Transverse colon (tissue), 4 donors: ENCODE measurements at regions not wholly inside any gene's neighbourhood (a gene's known extent, or its start where the extent isn't known, plus 50 kb on each side); places are given as distances from the start of the nearest gene placed in this dataset.

ENCODE experiments used
- DNase-seq: peaks from one replicate; pipeline ENCODE4 v3.0.0-alpha.2; 2019
- H3K27ac ChIP-seq, 4 donors: fragments of 200-600 bp; sonication (generic); 2 replicates each; pipeline ENCODE4 v1.5.1; 2016 to 2018; ENCODE audit warnings: inconsistent platforms in 4 of 4
- H3K27me3 ChIP-seq: fragments of 200-600 bp; sonication (generic); 2 replicates; pipeline ENCODE4 v1.5.1; 2017; ENCODE audit warnings: inconsistent platforms
- H3K36me3 ChIP-seq, 4 donors: fragments of 200-600 bp; sonication (generic); 2 replicates each; pipeline ENCODE4 v1.5.1; 2017 to 2019; ENCODE audit warnings: inconsistent platforms in 4 of 4
- H3K4me1 ChIP-seq, 4 donors: fragments of 200-600 bp; sonication (generic); 2 replicates each; pipeline ENCODE4 v1.5.1; 2017 to 2020; ENCODE audit warnings: inconsistent platforms in 4 of 4
- H3K4me3 ChIP-seq, 4 donors: fragments of 200-600 bp; sonication (generic); 1 replicate in 1 of 4; 2 replicates in 3 of 4; pipeline versions ENCODE4 v1.5.1 to v1.6.1; 2017 to 2019; ENCODE audit warnings: inconsistent platforms in 4 of 4
- H3K9me3 ChIP-seq, 2 donors: fragments of 200-600 bp; sonication (generic); 2 replicates each; pipeline ENCODE4 v1.5.1; 2017 to 2019; ENCODE audit warnings: inconsistent platforms in 2 of 2
- CTCF ChIP-seq, 5 experiments: fragments of 200-600 bp in 3 of 5; fragments of 450-650 bp in 2 of 5; sonication (generic) in 3 of 5; IDR thresholded peaks; 1 replicate in 2 of 5; 2 replicates in 3 of 5; pipeline ENCODE4 v1.5.1; 2016 to 2017; ENCODE audit warnings: antibody characterized with exemption in 5 of 5, inconsistent platforms in 3 of 5, mild to moderate bottlenecking in 2 of 5, moderate library complexity in 1 of 5
- EP300 ChIP-seq: sonication (generic); formaldehyde crosslinking; IDR thresholded peaks from one replicate; pipeline ENCODE4 v1.6.1; 2017; ENCODE audit warnings: antibody characterized with exemption, low read depth
- POLR2A ChIP-seq: fragments of 450-650 bp; IDR thresholded peaks from one replicate; pipeline ENCODE4 v1.6.1; 2016; ENCODE audit warnings: antibody characterized with exemption, mild to moderate bottlenecking, moderate library complexity
- POLR2AphosphoS5 ChIP-seq, 3 donors: sonication (generic); formaldehyde crosslinking; IDR thresholded peaks; one replicate each; pipeline ENCODE4 v1.6.1; 2016; ENCODE audit warnings: antibody characterized with exemption in 3 of 3
- WGBS, 2 donors: methylation state at CpG; one replicate each; pipeline ENCODE4 v1.1.5; 2018; ENCODE audit warnings: low coverage in 1 of 2; 5-methylcytosine and 5-hydroxymethylcytosine counted together
- in situ Hi-C, 4 donors: fragments of 200-750 bp; cut with MboI; loops; one replicate each; pipeline versions ENCODE4 v1.15.0 to v1.15.1; 2017; ENCODE audit warnings: low sequenced_read_pairs in 3 of 4, low pct_ligation_motif_present in 1 of 4, low pct_unique_long_range_greater_than_20kb in 1 of 4
- intact Hi-C: fragments of 100-400 bp; cut with DNase I; formaldehyde crosslinking; loops from one replicate; pipeline ENCODE4 v1.15.1; 2023; ENCODE audit warnings: low total_unique reads

- H3K27me3 ChIP-seq: no peaks in the 10 kb centered on the region
- DNase-seq: no peak
- H3K27ac ChIP-seq: no peak overlapping the region
- H3K9me3 ChIP-seq: no peaks in the 10 kb centered on the region
- in situ Hi-C loops (no loop called here), intact Hi-C loops (no loop called here)
- H3K4me1 ChIP-seq: no peaks in the 10 kb centered on the region
- WGBS, 2 donors: 80 to 100% methylated on average over 2 to 10 of the region's 10 CpGs
- H3K36me3 ChIP-seq: no peaks in the 10 kb centered on the region
- no peak for TF ChIP-seq POLR2A
- no peak for TF ChIP-seq POLR2AphosphoS5 (IDR thresholded peaks at IDR 0.05)
- no peak for TF ChIP-seq EP300
- no peak overlapping the region for H3K4me3 ChIP-seq
Measured at GRCh38 chr2:11096591-11096990, 58.7 kb upstream of the SLC66A3 start.

- Histone ChIP-seq H3K4me1 (no peaks in the 10 kb centered on the region), H3K36me3 (no peaks in the 10 kb centered on the region), H3K4me3 (no peak overlapping the region), H3K9me3 (no peaks in the 10 kb centered on the region), H3K27ac (no peak overlapping the region), H3K27me3 (no peaks in the 10 kb centered on the region)
- DNase-seq: no peak
- WGBS, 2 donors: 81 to 83% methylated on average over 5 to 13 of the region's 13 CpGs
- TF ChIP-seq CTCF (IDR thresholded peaks at IDR 0.05): no peak
- no peak for TF ChIP-seq POLR2AphosphoS5 (IDR thresholded peaks at IDR 0.05)
- TF ChIP-seq EP300: no peak
- TF ChIP-seq POLR2A: no peak
- in situ Hi-C loops: no loop called here
- intact Hi-C loops: no loop called here
Measured at GRCh38 chr2:11097038-11097720, 58.1 kb upstream of the SLC66A3 start.

GRCh38 chr2:11097854-11098387, 57.3 kb upstream of the SLC66A3 start:
- no peak for DNase-seq
- Histone ChIP-seq H3K36me3 (no peaks in the 10 kb centered on the region), H3K27me3 (no peaks in the 10 kb centered on the region), H3K27ac (no peak overlapping the region), H3K4me3 (no peak overlapping the region), H3K4me1 (no peaks in the 10 kb centered on the region), H3K9me3 (no peaks in the 10 kb centered on the region)
- intact Hi-C loops: no loop called here
- WGBS, 2 donors: 77 to 93% methylated on average over 10 to 13 of the region's 13 CpGs
- in situ Hi-C loops: no loop called here
- TF ChIP-seq CTCF (IDR thresholded peaks at IDR 0.05) (no peak), POLR2A (no peak), EP300 (no peak), POLR2AphosphoS5 (IDR thresholded peaks at IDR 0.05) (no peak)

- 84 to 90% methylated on average over 5 to 14 of the region's 14 CpGs for WGBS, 2 donors
- DNase-seq: no peak
- intact Hi-C loops: no loop called here
- no peaks in the 10 kb centered on the region for H3K36me3 ChIP-seq
- no peak for TF ChIP-seq EP300
- TF ChIP-seq CTCF (IDR thresholded peaks at IDR 0.05): no peak
- no peak for TF ChIP-seq POLR2A
- TF ChIP-seq POLR2AphosphoS5 (IDR thresholded peaks at IDR 0.05): no peak
- H3K4me3 ChIP-seq: no peak overlapping the region
- H3K27ac ChIP-seq: no peak overlapping the region
- H3K4me1 ChIP-seq: no peaks in the 10 kb centered on the region
- in situ Hi-C loops: no loop called here
- no peaks in the 10 kb centered on the region for H3K9me3 ChIP-seq
- no peaks in the 10 kb centered on the region for H3K27me3 ChIP-seq
Measured at GRCh38 chr2:11099122-11100065, 55.9 kb upstream of the SLC66A3 start.
